Endothelial cell of umbilical vein (primary cell): ENCODE measurements at regions not wholly inside any gene's neighbourhood (a gene's known extent, or its start where the extent isn't known, plus 50 kb on each side); places are given as distances from the start of the nearest gene placed in this dataset.

Source experiments
- CTCF ChIP-seq, 2 donors: IDR thresholded peaks; 1 replicate in 1 of 2; 2 replicates in 1 of 2; pipeline ENCODE4 v1.5.1; 2011; ENCODE audit warnings: low read length in 2 of 2, mild to moderate bottlenecking in 2 of 2, moderate library complexity in 2 of 2, control low read depth in 1 of 2, inconsistent platforms in 1 of 2, low read depth in 1 of 2; ENCODE audit not compliant: insufficient read depth in 1 of 2; ENCODE audit errors: extremely low read depth in 1 of 2
- EZH2 ChIP-seq: IDR thresholded peaks from 2 replicates; pipeline ENCODE4 v1.6.1; 2012; ENCODE audit warnings: borderline replicate concordance, low read depth, mild to moderate bottlenecking, moderate library complexity, low read length, inconsistent platforms; ENCODE audit not compliant: severe bottlenecking
- FOS ChIP-seq: IDR thresholded peaks from 2 replicates; pipeline ENCODE4 v1.6.1; 2011; ENCODE audit warnings: mild to moderate bottlenecking, low read length, moderate library complexity, borderline replicate concordance; ENCODE audit not compliant: insufficient read depth
- GATA2 ChIP-seq: IDR thresholded peaks from 2 replicates; pipeline ENCODE4 v1.7.0; 2011; ENCODE audit warnings: low read depth, mild to moderate bottlenecking, moderate library complexity, mixed read lengths, low read length; ENCODE audit not compliant: insufficient read length, insufficient read depth
- JUN ChIP-seq: IDR thresholded peaks from 2 replicates; pipeline ENCODE4 v1.6.1; 2011; ENCODE audit warnings: borderline replicate concordance, low read depth; ENCODE audit not compliant: insufficient read length, insufficient read depth
- MAX ChIP-seq: IDR thresholded peaks from 2 replicates; pipeline ENCODE4 v1.6.1; 2011; ENCODE audit not compliant: insufficient read depth, insufficient read length
- POLR2A ChIP-seq: IDR thresholded peaks from 2 replicates; pipeline ENCODE4 v1.6.1; 2012; ENCODE audit warnings: low read depth, mild to moderate bottlenecking, control low read depth, low read length
- POLR2AphosphoS5 ChIP-seq: IDR thresholded peaks from 2 replicates; pipeline ENCODE4 v1.6.1; 2012; ENCODE audit warnings: low read depth, mild to moderate bottlenecking, control low read depth, low read length, moderate library complexity; ENCODE audit not compliant: insufficient read depth

GRCh38 chr18:10147226-10147625 lies 233.4 kb downstream of the VAPA start:
- TF ChIP-seq CTCF (IDR thresholded peaks at IDR 0.05; ENCODE audit: extremely low read depth in 1 of 2, insufficient read depth in 1 of 2, low read depth in 1 of 2, low read length in 2 of 2) (no peak), EZH2 (no peak), FOS (no peak), POLR2AphosphoS5 (no peak), POLR2A (no peak), JUN (no peak), GATA2 (no peak), MAX (no peak)
